ENCODE measurements at regions not wholly inside any gene's neighbourhood (a gene's known extent, or its start where the extent isn't known, plus 50 kb on each side); places are given as distances from the start of the nearest gene placed in this dataset.

DNA sequence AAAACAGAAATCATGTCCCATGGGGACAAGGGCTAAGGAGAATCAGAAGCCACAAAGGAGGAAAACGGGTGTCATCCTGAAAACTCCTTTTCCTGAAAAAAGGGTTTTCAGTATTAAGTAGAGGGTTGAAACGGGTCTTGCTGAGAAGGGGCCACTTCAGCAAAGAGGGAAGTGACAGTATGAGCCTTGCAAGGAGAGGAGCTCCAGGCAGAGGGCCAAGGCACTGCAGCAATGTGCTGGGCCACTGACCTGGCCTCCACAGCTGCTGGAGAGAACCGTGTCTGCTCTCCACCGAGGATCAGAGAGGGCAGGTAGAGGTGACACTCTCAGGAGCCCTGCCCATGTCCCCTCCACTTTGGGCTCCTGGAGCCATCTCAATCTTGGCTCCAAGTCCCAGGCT is 103.3 kb downstream of the NCOR2 start:
- TF ChIP-seq, protein P1, sequence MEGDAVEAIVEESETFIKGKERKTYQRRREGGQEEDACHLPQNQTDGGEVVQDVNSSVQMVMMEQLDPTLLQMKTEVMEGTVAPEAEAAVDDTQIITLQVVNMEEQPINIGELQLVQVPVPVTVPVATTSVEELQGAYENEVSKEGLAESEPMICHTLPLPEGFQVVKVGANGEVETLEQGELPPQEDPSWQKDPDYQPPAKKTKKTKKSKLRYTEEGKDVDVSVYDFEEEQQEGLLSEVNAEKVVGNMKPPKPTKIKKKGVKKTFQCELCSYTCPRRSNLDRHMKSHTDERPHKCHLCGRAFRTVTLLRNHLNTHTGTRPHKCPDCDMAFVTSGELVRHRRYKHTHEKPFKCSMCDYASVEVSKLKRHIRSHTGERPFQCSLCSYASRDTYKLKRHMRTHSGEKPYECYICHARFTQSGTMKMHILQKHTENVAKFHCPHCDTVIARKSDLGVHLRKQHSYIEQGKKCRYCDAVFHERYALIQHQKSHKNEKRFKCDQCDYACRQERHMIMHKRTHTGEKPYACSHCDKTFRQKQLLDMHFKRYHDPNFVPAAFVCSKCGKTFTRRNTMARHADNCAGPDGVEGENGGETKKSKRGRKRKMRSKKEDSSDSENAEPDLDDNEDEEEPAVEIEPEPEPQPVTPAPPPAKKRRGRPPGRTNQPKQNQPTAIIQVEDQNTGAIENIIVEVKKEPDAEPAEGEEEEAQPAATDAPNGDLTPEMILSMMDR (IDR thresholded peaks at IDR 0.05; ENCODE audit: low read depth, low read length), result no peak
- no peak for DNase-seq (ENCODE audit: extremely low read depth, low read depth)

DNA sequence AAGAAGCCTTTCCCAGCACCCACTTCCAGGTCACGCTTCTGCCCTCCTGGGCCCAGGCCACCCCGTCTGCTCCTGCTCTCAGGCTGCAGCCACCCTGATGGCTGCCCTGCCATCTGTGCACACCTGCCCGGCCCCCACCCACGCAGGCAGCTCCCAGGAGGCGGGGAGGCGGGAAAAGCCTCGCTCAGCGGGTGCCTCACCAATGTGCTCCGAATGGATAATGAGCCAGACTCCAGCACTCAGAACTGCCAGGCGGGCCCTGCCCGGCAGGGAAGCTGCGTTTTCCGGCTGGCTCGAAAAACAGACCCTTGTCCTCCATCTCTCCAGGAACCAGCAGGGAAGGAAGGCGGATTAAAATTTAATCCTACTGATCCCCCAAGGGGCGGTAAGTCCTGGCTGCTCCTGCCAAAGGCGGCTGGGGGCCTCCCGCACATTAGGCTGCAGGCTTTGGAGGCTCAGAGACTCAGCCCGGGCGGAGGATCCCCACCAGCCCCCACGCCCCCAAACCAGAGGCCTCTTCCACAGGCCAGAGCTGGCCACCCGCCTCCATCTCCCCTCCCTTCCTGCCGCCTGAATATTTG is 104.0 kb downstream of the NCOR2 start:
- TF ChIP-seq, protein P1 (IDR thresholded peaks at IDR 0.05; ENCODE audit: low read depth, low read length), result no peak
- no peak for DNase-seq (ENCODE audit: extremely low read depth, low read depth)

DNA sequence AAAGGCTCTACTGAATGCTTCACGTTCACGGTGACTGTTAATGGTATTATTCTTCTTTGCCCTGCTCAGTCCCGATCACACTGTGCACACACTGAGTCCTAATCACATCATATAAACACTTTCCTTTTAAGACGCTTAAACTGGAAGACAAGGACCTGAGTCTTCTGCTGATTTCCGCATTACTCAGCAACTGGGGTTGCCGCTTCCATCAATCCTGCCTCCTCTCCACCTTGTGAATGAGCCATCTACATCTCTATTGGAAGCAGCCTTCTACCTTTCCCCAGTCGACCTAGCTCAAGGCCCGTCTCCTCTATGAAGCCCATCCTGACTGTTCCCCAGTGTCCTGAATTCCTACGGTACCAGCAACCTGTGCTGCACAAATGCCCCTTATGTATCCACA is 104.7 kb downstream of the NCOR2 start:
- TF ChIP-seq, protein P1 (IDR thresholded peaks at IDR 0.05; ENCODE audit: low read depth, low read length), result no peak
- no peak for DNase-seq (ENCODE audit: extremely low read depth, low read depth)

DNA sequence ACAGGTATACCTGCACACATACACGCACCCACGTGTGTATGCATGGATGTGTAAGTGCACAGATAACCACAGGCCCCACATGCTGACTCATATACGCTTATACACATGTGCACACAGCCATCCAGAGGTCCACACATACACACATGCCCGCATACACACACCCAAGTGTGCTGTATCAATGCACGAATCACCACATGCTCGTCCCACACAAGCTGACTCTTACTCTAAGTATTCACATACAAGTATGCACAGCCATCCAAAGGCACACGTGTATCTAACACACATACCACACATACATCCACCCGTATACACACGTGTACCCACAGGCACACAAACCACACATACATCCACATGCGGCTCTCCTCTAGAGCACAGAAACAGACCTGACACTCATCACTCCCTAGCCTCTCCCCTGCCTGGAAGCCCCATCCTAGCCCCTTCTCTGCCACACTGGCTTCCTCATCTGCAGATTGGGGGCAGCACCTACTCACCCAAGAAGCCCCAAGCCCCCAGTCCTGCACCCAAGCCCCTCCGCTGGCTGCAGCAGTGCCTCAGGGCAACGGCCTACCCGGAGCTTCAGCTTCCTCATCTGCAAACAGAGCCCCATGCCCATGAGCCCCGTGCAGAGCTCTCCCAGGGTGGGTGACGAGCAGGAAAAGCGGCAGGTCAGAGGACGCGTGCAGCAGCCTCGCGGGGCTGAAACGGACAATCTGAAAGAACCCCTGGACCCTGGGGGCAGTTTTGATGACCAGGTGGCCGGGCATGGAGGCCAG is 105.4 kb downstream of the NCOR2 start:
- no peak for DNase-seq (ENCODE audit: extremely low read depth, low read depth)
- TF ChIP-seq, protein P1 (IDR thresholded peaks at IDR 0.05; ENCODE audit: low read depth, low read length), result no peak

DNA sequence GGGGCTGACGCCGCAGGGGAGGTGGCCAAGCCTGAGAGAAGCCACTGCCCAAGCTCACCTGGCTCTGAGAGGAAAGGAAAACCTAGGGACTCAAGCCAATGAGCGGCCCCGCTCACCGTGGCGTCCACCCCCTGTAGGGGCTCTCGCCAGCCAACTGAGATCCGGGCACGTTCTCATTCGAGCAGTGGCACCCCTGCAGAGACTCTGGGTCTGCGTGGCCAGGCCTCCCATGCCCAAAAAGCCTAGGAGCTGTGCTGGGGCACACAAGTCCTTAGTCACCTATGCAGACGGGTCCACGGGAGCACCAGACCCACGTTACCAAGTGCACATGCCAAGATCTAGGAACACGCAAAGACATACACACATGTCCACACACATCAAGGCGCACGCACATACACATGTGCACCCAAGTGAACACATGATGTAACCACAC is 106.2 kb downstream of the NCOR2 start:
- no peak for DNase-seq (ENCODE audit: extremely low read depth, low read depth)
- TF ChIP-seq, protein P1 (IDR thresholded peaks at IDR 0.05; ENCODE audit: low read depth, low read length), result no peak

DNA sequence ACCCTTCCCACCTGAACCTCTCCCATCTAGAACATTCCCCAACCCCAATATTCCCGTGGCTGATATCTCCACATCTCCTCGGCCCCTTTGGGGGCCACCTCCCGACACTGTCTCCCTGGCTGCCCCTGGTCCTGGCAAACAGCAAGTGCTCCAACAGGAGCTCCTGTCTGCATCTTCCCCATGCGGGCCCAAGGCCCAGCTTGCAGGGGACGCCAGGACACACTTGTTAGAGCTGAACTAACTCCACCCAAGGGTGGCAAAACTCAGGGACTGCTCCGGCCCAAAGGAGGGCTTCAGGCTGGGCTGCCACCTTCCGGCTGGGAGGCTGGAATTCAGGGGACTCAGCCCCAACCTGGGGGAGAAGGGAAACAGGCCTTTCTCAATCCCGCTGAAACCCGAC is 106.6 kb downstream of the NCOR2 start:
- TF ChIP-seq, protein P1 (IDR thresholded peaks at IDR 0.05; ENCODE audit: low read depth, low read length), result no peak
- DNase-seq (ENCODE audit: extremely low read depth, low read depth), result no peak

DNA sequence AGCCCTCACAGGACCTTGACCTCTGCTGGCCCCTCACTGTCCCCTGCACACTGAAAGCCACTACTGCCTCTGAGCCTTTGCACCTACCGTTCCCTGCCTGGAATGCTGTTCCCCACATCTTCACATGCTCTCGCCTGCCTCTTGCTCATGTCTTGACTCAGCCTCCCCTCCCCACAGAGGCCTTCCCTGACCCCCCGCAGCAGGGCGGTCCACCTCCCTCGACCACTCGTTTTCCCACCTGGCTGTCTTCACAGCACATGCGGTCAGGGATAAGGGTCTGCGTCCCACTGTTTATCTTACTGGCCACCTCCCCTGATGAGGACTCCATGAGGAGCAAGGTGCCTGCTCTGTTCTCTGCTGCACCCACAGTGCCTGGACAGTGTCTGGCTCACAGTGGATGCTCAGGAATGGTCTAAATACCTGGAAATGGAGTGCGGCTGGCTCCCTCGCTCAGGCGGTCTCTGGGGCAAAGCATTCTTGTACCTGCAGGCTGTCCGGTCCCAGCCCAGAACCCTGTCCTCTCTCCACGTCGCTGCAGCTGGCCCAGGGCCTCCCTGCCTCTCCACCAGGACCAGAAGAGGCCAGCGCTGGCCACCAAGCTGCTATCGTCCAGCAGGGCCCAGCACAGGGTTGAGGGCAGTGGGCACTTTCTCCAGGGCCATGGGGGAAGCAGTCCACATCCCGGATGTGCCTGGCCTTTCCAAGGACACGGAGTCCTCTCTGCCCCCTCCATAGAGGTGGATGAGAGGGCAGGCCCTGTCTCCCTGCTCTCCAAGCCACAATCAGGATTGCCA is 107.4 kb downstream of the NCOR2 start:
- no peak for DNase-seq (ENCODE audit: extremely low read depth, low read depth)
- TF ChIP-seq, protein P1 (IDR thresholded peaks at IDR 0.05; ENCODE audit: low read depth, low read length), result no peak
